Central memory CD8-positive, alpha-beta T cell (primary cell): ENCODE measurements at regions not wholly inside any gene's neighbourhood (a gene's known extent, or its start where the extent isn't known, plus 50 kb on each side); places are given as distances from the start of the nearest gene placed in this dataset.
"Not testable (repeated sequence)": the region's sequence is repeated elsewhere in the genome, so short reads cannot be mapped to it uniquely, and the experiment has no call there.

Experiments
- ATAC-seq: fragments of 150-1000 bp; cut with Tn5 transposase; replicated peaks from 2 replicates; pipeline ENCODE4 v1.10.0; 2022; ENCODE audit warnings: mild to moderate bottlenecking, moderate FRiP score, moderate number of reproducible peaks; ENCODE audit not compliant: poor library complexity, severe bottlenecking; ENCODE audit errors: extremely low read depth
- DNase-seq, 2 donors: peaks; one replicate each; pipeline ENCODE4 v3.0.0; 2021; ENCODE audit warnings: low spot score in 2 of 2
- H3K27ac Mint-ChIP-seq: one replicate; pipeline ENCODE4 v1.8.0; 2022; ENCODE audit warnings: low read depth, mild to moderate bottlenecking, moderate library complexity, mixed read lengths
- H3K27me3 Mint-ChIP-seq: one replicate; pipeline ENCODE4 v1.8.0; 2022; ENCODE audit warnings: mixed read lengths
- H3K36me3 Mint-ChIP-seq: one replicate; pipeline ENCODE4 v1.8.0; 2022; ENCODE audit warnings: mild to moderate bottlenecking, moderate library complexity, mixed read lengths; ENCODE audit not compliant: insufficient read depth
- H3K4me1 Mint-ChIP-seq: one replicate; pipeline ENCODE4 v1.8.0; 2022; ENCODE audit warnings: mixed read lengths
- H3K4me3 Mint-ChIP-seq: one replicate; pipeline ENCODE4 v1.8.0; 2022; ENCODE audit warnings: mild to moderate bottlenecking, moderate library complexity, mixed read lengths
- H3K9me3 Mint-ChIP-seq: one replicate; pipeline ENCODE4 v1.8.0; 2022; ENCODE audit warnings: mixed read lengths

DNA sequence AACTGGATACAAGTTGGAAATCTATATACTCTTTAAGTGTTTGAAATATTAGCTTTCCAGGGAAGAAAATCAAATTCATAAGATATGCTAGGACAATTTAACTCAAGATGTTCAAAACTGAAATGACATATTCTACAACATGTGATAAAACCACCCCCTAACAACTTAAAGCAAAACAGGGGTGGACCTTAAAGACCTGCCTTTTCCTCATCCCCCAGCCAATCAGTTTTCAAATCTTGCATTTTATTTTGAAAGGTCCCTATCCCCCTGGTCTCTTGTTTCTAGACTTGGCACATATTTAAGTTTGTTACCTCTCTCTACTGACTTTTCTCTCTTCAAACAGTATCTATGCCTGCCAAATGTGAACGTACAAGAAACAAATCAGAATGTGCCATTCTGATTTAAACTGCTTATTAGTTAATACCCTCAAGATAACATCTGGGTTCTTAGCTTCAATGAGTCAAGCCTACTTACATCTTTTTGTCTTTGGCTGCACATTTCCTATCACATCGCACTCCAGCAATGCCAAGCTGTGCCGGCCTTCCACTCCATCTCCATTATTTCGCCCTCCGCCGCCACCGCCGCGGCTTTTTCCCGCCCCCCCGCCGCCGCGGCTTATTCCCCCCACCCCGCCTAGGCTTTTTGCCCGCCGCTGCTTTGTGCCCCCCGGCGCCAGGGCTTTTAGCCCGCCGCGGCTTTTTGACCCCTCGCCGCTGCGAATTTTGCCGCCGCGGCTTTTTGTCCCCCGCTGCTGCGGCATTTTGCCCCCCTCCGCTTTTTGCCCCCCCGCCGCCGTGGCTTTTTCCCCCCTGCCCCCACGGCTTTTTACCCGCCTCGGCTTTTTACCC lies 475.0 kb downstream of the FAM72C start:
- not testable (repeated sequence) for H3K4me3 Mint-ChIP-seq, H3K27ac Mint-ChIP-seq, H3K4me1 Mint-ChIP-seq, H3K36me3 Mint-ChIP-seq, ATAC-seq, H3K9me3 Mint-ChIP-seq, DNase-seq, H3K27me3 Mint-ChIP-seq
